Transverse colon (tissue), 3 donors: ENCODE measurements at regions not wholly inside any gene's neighbourhood (a gene's known extent, or its start where the extent isn't known, plus 50 kb on each side); places are given as distances from the start of the nearest gene placed in this dataset.

Experiments used
- CTCF ChIP-seq, 5 experiments: fragments of 200-600 bp in 3 of 5; fragments of 450-650 bp in 2 of 5; sonication (generic) in 3 of 5; IDR thresholded peaks; 1 replicate in 2 of 5; 2 replicates in 3 of 5; pipeline ENCODE4 v1.5.1; 2016 to 2017; ENCODE audit warnings: antibody characterized with exemption in 5 of 5, inconsistent platforms in 3 of 5, mild to moderate bottlenecking in 2 of 5, moderate library complexity in 1 of 5
- POLR2A ChIP-seq: fragments of 450-650 bp; IDR thresholded peaks from one replicate; pipeline ENCODE4 v1.6.1; 2016; ENCODE audit warnings: antibody characterized with exemption, mild to moderate bottlenecking, moderate library complexity

GRCh38 chr12:98020376-98020775, 495.0 kb upstream of the TMPO start:
- TF ChIP-seq CTCF (IDR thresholded peaks at IDR 0.05) (no peak), POLR2A (no peak)
